Gastrocnemius medialis (tissue), 4 donors: ENCODE measurements at regions not wholly inside any gene's neighbourhood (a gene's known extent, or its start where the extent isn't known, plus 50 kb on each side); places are given as distances from the start of the nearest gene placed in this dataset.

Source experiments
- POLR2A ChIP-seq, 2 donors: fragments of 450-650 bp; IDR thresholded peaks; one replicate each; pipeline ENCODE4 v1.6.1; 2017; ENCODE audit warnings: antibody characterized with exemption in 2 of 2, mild to moderate bottlenecking in 2 of 2, moderate library complexity in 2 of 2
- TF ChIP-seq, protein P1 (sequence below), 5 experiments: fragments of 450-650 bp in 3 of 5; fragments of 200-600 bp in 2 of 5; sonication (generic) in 2 of 5; IDR thresholded peaks in 4 of 5; conservative IDR thresholded peaks in 1 of 5; 1 replicate in 4 of 5; 2 replicates in 1 of 5; pipeline ENCODE4 v1.5.1; 2016 to 2019; ENCODE audit warnings: antibody characterized with exemption in 5 of 5, mild to moderate bottlenecking in 3 of 5, moderate library complexity in 3 of 5

DNA sequence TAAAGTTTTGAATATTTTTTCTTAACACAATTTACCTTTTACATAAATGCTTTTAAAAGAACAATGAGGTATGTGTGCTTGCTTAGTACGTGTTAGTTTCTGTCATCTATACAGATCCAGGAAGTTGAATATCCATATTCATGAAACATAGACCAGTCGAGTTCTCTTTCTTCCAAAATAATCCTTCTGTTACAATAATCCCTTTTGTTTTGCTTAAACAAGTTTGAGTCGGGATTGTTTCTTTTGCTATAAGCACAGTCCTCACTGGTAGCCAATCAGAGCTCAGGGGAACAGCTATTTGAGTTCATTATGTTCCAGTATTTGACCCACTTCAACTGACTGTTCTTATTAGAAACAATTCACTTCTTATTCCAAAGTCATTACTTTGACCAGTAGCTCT is 214.7 kb upstream of the FLRT2 start:
- TF ChIP-seq, protein P1, sequence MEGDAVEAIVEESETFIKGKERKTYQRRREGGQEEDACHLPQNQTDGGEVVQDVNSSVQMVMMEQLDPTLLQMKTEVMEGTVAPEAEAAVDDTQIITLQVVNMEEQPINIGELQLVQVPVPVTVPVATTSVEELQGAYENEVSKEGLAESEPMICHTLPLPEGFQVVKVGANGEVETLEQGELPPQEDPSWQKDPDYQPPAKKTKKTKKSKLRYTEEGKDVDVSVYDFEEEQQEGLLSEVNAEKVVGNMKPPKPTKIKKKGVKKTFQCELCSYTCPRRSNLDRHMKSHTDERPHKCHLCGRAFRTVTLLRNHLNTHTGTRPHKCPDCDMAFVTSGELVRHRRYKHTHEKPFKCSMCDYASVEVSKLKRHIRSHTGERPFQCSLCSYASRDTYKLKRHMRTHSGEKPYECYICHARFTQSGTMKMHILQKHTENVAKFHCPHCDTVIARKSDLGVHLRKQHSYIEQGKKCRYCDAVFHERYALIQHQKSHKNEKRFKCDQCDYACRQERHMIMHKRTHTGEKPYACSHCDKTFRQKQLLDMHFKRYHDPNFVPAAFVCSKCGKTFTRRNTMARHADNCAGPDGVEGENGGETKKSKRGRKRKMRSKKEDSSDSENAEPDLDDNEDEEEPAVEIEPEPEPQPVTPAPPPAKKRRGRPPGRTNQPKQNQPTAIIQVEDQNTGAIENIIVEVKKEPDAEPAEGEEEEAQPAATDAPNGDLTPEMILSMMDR (IDR thresholded peaks at IDR 0.05 in 4 of 5, conservative IDR thresholded peaks at IDR 0.05 in 1 of 5), result no peak
- no peak for TF ChIP-seq POLR2A (IDR thresholded peaks at IDR 0.05)
